Right cardiac atrium (tissue), 5 donors: ENCODE measurements at regions not wholly inside any gene's neighbourhood (a gene's known extent, or its start where the extent isn't known, plus 50 kb on each side); places are given as distances from the start of the nearest gene placed in this dataset.

Source experiments
- ATAC-seq, 2 donors: fragments of 200-7000 bp; cut with Tn5 transposase; one replicate each; pipeline versions ENCODE4 v1.8.0 to v1.9.1; 2020; ENCODE audit warnings: moderate library complexity in 2 of 2, mild to moderate bottlenecking in 1 of 2
- DNase-seq, 3 donors: peaks; one replicate each; pipeline ENCODE4 v3.0.0-alpha.2; 2020
- H3K27ac ChIP-seq: one replicate; pipeline ENCODE4 v1.5.1; 2013; ENCODE audit warnings: mild to moderate bottlenecking, low read length, control low read depth, moderate library complexity
- H3K27me3 ChIP-seq: one replicate; pipeline ENCODE4 v1.6.1; 2013; ENCODE audit not compliant: control insufficient read depth, insufficient read depth
- H3K4me1 ChIP-seq: one replicate; pipeline ENCODE4 v1.6.1; 2013; ENCODE audit warnings: low read length; ENCODE audit not compliant: control insufficient read depth, insufficient read depth
- H3K4me3 ChIP-seq: one replicate; pipeline ENCODE4 v1.5.1; 2013; ENCODE audit warnings: low read length, control low read depth
- H3K9me3 ChIP-seq: one replicate; pipeline ENCODE4 v1.6.1; 2013; ENCODE audit warnings: low read length; ENCODE audit not compliant: control insufficient read depth
- WGBS: extraction: QIAGEN DNeasy Blood & Tissue Kit; methylation state at CpG from one replicate; pipeline ENCODE4 v1.1.7; 2013; 5-methylcytosine and 5-hydroxymethylcytosine counted together
- intact Hi-C, 4 donors: fragments of 100-400 bp; cut with DNase I; formaldehyde crosslinking; loops; one replicate each; pipeline versions ENCODE4 v1.11.0 to v1.14.0; 2022 to 2023
- donor health status: healthy with polysubstance abuse.
- donor health status: DM: no; HTN: yes; CAD: no.
- donor health status: DM: no; HTN: no; CAD: no.
- donor health status: DM: no; HTN: yes; CAD: no; lungs with severe emphysema.
- donor health status: DM: yes; HTN: yes; CAD: no.

GRCh38 chr16:25637236-25637635 is 54.5 kb upstream of the HS3ST4 start:
- no peak overlapping the region for H3K27ac ChIP-seq
- ATAC-seq (no peak), DNase-seq (no peak)
- H3K4me3 ChIP-seq: no peak overlapping the region
- no peaks in the 10 kb centered on the region for H3K9me3 ChIP-seq
- WGBS: 62% methylated on average over 2 of the region's 2 CpGs
- no peaks in the 10 kb centered on the region for H3K27me3 ChIP-seq
- intact Hi-C loops: no loop called here
- no peaks in the 10 kb centered on the region for H3K4me1 ChIP-seq

- DNase-seq (no peak), ATAC-seq (no peak)
- Histone ChIP-seq H3K4me3 (no peak overlapping the region), H3K9me3 (no peaks in the 10 kb centered on the region), H3K4me1 (no peaks in the 10 kb centered on the region), H3K27me3 (no peaks in the 10 kb centered on the region), H3K27ac (no peak overlapping the region)
- intact Hi-C loops: no loop called here
- WGBS: 82% methylated on average over 2 of the region's 2 CpGs
Observed at GRCh38 chr16:25636662-25637061, 55.1 kb upstream of the HS3ST4 start.

DNA sequence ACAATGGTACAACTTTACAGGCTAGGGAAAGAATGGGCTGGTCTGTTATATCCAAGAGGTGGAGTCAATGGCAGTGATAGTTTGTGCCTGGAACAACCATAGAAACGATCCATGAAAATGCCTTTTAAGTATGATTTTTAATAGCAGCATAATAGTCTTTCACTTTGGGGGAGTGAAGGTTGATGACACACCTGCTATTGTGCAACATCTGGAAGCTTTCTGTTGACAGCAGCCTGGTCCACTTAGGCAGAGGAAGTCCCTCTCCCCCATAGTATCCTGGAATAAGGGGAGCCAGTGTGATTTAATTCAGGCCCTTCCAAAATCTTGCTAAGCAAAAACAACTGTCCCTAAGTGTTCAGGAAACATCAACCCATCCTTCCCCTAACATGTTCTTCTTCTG is 56.3 kb upstream of the HS3ST4 start:
- WGBS: 70% methylated on average over 1 of the region's 1 CpG
- no peak for DNase-seq
- Histone ChIP-seq H3K27ac (no peak overlapping the region), H3K9me3 (no peaks in the 10 kb centered on the region), H3K4me1 (no peaks in the 10 kb centered on the region), H3K27me3 (no peaks in the 10 kb centered on the region), H3K4me3 (no peak overlapping the region)
- intact Hi-C loops: no loop called here
- no peak for ATAC-seq

DNA sequence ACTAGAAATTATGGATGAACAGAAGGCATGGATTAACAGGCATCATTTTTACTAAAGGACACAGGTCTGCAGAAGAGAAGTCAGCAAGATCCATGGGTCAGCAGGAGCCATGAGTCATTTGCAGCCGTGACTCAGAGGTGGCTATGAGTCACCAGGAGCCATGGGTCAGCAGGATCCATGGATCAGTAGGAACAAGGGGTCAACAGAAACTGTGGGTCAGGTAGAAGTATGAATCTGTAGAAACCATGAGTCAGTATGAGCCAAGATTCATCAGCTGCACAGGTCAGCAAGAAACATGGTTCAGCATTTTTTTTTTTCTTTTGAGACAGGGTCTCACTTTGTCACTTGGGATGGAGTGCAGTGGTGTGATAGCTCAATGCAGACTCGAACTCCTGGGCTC is 58.2 kb upstream of the HS3ST4 start:
- H3K27me3 ChIP-seq: no peaks in the 10 kb centered on the region
- no peak overlapping the region for H3K4me3 ChIP-seq
- 63% methylated on average over 2 of the region's 2 CpGs for WGBS
- H3K4me1 ChIP-seq: no peaks in the 10 kb centered on the region
- intact Hi-C loops: no loop called here
- DNase-seq: no peak
- H3K9me3 ChIP-seq: no peaks in the 10 kb centered on the region
- no peak for ATAC-seq
- no peak overlapping the region for H3K27ac ChIP-seq

DNA sequence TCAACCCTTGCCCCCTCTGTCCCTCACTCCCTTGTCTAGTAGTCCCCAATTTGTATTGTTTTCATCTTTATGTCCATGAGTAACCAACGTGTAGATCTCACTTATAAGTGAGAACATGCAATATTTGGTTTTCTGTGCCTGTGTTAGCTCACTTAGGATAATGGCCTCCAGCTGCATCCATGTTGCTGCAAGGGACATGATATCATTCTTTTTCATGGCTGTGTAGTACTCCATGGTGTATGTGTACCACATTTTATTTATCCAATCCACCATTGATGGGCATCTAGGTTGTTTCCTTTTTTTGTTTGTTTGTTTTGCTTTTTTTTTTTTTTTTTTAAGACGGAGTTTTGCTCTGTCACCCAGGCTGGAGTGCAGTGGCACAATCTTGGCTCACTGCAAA is 63.0 kb upstream of the HS3ST4 start:
- ATAC-seq (no peak), DNase-seq (no peak)
- no peaks in the 10 kb centered on the region for H3K27me3 ChIP-seq
- no peak overlapping the region for H3K27ac ChIP-seq
- H3K4me3 ChIP-seq: no peak overlapping the region
- 81% methylated on average over 2 of the region's 2 CpGs for WGBS
- H3K4me1 ChIP-seq: no peaks in the 10 kb centered on the region
- H3K9me3 ChIP-seq: no peaks in the 10 kb centered on the region
- intact Hi-C loops: no loop called here

DNA sequence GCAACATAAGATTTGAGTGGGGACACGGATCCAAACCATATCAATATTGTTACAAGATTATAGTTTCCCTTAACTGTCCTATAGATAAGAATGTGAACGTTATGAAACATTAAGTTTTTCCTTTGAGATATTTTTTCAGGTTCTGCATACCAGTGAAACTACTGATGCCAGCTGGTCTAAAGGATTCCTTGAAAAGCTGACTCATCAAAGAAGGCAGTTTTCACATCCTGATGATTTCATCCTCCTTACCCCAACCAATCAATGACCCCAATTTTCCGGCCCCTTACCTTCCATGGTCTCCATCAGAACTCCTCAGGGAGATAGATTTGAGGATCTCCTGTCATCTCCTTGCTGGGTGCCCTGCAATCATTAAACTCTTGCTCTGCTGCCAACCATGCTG is 64.1 kb upstream of the HS3ST4 start:
- DNase-seq: no peak

GRCh38 chr16:25626172-25626571 is 65.6 kb upstream of the HS3ST4 start:
- Histone ChIP-seq H3K4me3 (no peak overlapping the region), H3K27ac (no peak overlapping the region), H3K9me3 (no peaks in the 10 kb centered on the region), H3K27me3 (no peaks in the 10 kb centered on the region), H3K4me1 (no peaks in the 10 kb centered on the region)
- ATAC-seq (no peak), DNase-seq (no peak)
- intact Hi-C loops: no loop called here
- 90% methylated on average over 2 of the region's 2 CpGs for WGBS

More for the DNA sequence above, 64.1 kb upstream of the HS3ST4 start:
- H3K27me3 ChIP-seq: no peaks in the 10 kb centered on the region
- ATAC-seq: no peak
- H3K9me3 ChIP-seq: no peaks in the 10 kb centered on the region
- WGBS: 37% methylated on average over 3 of the region's 3 CpGs
- no peaks in the 10 kb centered on the region for H3K4me1 ChIP-seq
- intact Hi-C loops: no loop called here
- no peak overlapping the region for H3K4me3 ChIP-seq
- no peak overlapping the region for H3K27ac ChIP-seq

DNA sequence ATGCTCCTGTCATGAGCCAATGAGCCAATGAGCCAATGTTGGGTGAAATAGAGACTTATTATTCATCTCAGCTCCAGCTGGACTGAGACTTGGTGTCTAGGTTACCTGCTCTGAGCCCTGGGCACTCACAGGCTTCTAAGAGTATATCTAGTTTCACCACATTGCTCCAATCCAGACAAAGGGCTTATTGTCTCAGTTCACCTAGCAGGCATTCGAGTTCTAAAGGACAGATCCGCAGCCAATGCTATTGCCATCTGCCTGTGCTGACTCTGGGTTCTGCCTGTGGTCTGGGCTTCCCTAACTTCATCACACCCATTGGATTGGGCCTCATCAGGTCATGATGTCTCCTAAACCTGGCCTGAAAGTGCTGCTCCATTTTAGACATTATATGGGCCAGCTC is 66.1 kb upstream of the HS3ST4 start:
- no peak overlapping the region for H3K27ac ChIP-seq
- no peak overlapping the region for H3K4me3 ChIP-seq
- H3K27me3 ChIP-seq: no peaks in the 10 kb centered on the region
- intact Hi-C loops: no loop called here
- no peaks in the 10 kb centered on the region for H3K9me3 ChIP-seq
- 74% methylated on average over 2 of the region's 2 CpGs for WGBS
- DNase-seq (no peak), ATAC-seq (no peak)
- no peaks in the 10 kb centered on the region for H3K4me1 ChIP-seq

GRCh38 chr16:25614716-25615265 is 77.0 kb upstream of the HS3ST4 start:
- 79% methylated on average over 8 of the region's 8 CpGs for WGBS
- no peak for ATAC-seq
- no peaks in the 10 kb centered on the region for H3K9me3 ChIP-seq
- H3K27ac ChIP-seq: no peak overlapping the region
- H3K4me3 ChIP-seq: no peak overlapping the region
- H3K4me1 ChIP-seq: no peaks in the 10 kb centered on the region
- DNase-seq: no peak
- intact Hi-C loops: no loop called here
- no peaks in the 10 kb centered on the region for H3K27me3 ChIP-seq

DNA sequence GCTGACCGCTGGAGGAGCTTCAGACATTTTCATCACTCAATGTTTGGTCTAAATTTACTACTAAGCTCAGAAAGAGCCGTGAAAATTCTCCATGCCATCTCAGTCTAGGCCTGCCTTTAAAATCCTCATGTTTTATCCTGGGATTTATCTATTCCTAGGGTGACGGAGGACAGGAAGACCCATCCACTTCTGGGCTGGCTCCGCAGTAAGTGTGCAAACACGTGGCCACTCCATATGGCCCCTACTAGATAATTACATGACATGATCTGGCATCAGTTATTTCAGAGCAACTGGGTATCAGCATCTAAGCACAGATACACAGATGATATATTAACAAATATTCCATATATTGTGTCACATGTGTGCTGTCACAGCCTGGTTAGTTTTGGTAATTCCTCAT is 77.8 kb upstream of the HS3ST4 start:
- WGBS: 76% methylated on average over 5 of the region's 5 CpGs
- Histone ChIP-seq H3K27me3 (no peaks in the 10 kb centered on the region), H3K27ac (no peak overlapping the region), H3K4me3 (no peak overlapping the region), H3K4me1 (no peaks in the 10 kb centered on the region), H3K9me3 (no peaks in the 10 kb centered on the region)
- DNase-seq: no peak
- no peak for ATAC-seq
- intact Hi-C loops: no loop called here

DNA sequence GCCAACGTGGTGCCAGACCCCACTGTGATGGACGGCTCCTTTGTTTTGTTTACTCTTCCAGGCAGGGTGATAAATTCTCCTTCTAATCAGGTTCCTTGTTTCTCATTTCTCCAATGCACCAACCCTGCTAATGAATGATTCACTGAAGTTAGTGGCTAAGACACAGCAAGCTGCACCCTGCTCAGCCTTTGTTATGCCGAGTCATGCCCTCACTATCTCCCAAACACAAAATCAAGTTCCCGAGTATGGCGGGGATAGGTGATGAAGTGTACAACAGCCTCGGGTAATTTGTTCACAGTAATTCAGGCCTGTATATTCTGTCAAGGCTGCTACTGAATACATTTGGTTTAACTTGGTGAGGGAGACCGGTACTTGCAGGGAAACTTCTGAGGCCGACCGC is 83.8 kb upstream of the HS3ST4 start:
- ATAC-seq (no peak), DNase-seq (no peak)
- Histone ChIP-seq H3K27ac (no peak overlapping the region), H3K4me1 (no peaks in the 10 kb centered on the region), H3K27me3 (no peaks in the 10 kb centered on the region), H3K4me3 (no peak overlapping the region), H3K9me3 (no peaks in the 10 kb centered on the region)
- WGBS: 49% methylated on average over 9 of the region's 9 CpGs
- intact Hi-C loops: no loop called here

- WGBS: 77% methylated on average over 6 of the region's 6 CpGs
- Histone ChIP-seq H3K4me3 (no peak overlapping the region), H3K9me3 (no peaks in the 10 kb centered on the region), H3K27ac (no peak overlapping the region), H3K4me1 (no peaks in the 10 kb centered on the region), H3K27me3 (no peaks in the 10 kb centered on the region)
- ATAC-seq (no peak), DNase-seq (no peak)
- intact Hi-C loops: no loop called here
Observed at GRCh38 chr16:25606069-25606468, 85.7 kb upstream of the HS3ST4 start.
